GM18505 (cell line): ENCODE measurements at regions not wholly inside any gene's neighbourhood (a gene's known extent, or its start where the extent isn't known, plus 50 kb on each side); places are given as distances from the start of the nearest gene placed in this dataset.

Experiments
- ATAC-seq: cut with Tn5 transposase; IDR thresholded peaks from one replicate; pipeline ENCODE4 v1.9.1; 2021; ENCODE audit not compliant: unreplicated experiment
- POLR2A ChIP-seq: IDR thresholded peaks from 4 replicates; pipeline ENCODE4 v1.6.1; 2011; ENCODE audit warnings: borderline replicate concordance; ENCODE audit not compliant: insufficient read depth, insufficient read length; ENCODE audit errors: extremely low read depth

- ATAC-seq = no peak
These were observed 146.0 kb upstream of the RTL1 start for GRCh38 chr14:101049511-101049910.

GRCh38 chr14:101049942-101050341 lies 146.4 kb upstream of the RTL1 start:
- ATAC-seq = no peak
- no peak for TF ChIP-seq POLR2A

More at GRCh38 chr14:101049511-101049910, 146.0 kb upstream of the RTL1 start:
- TF ChIP-seq POLR2A = no peak

GRCh38 chr14:101050901-101051490 lies 147.5 kb upstream of the RTL1 start:
- no peak for ATAC-seq
- TF ChIP-seq POLR2A = no peak

- no peak for ATAC-seq
- TF ChIP-seq POLR2A = no peak
These were observed 151.1 kb upstream of the RTL1 start for GRCh38 chr14:101054671-101055070.

- no peak for ATAC-seq
- TF ChIP-seq POLR2A = no peak
These were observed 151.7 kb upstream of the RTL1 start for GRCh38 chr14:101055106-101055662.

GRCh38 chr14:101055776-101056374 lies 152.4 kb upstream of the RTL1 start:
- no peak for ATAC-seq
- no peak for TF ChIP-seq POLR2A

GRCh38 chr14:101056446-101056845 lies 152.9 kb upstream of the RTL1 start:
- ATAC-seq = no peak
- TF ChIP-seq POLR2A = no peak

- no peak for TF ChIP-seq POLR2A
- no peak for ATAC-seq
These were observed 153.9 kb upstream of the RTL1 start for GRCh38 chr14:101057394-101057793.

- ATAC-seq = no peak
- no peak for TF ChIP-seq POLR2A
These were observed 155.0 kb upstream of the RTL1 start for GRCh38 chr14:101058571-101058970.

- ATAC-seq = no peak
- no peak for TF ChIP-seq POLR2A
These were observed 156.7 kb upstream of the RTL1 start for GRCh38 chr14:101060171-101060601.

GRCh38 chr14:101061411-101062064 lies 158.0 kb upstream of the RTL1 start:
- no peak for TF ChIP-seq POLR2A
- ATAC-seq = no peak

GRCh38 chr14:101062065-101062450 lies 158.5 kb upstream of the RTL1 start:
- no peak for TF ChIP-seq POLR2A
- no peak for ATAC-seq

- TF ChIP-seq POLR2A = no peak
- no peak for ATAC-seq
These were observed 159.1 kb upstream of the RTL1 start for GRCh38 chr14:101062601-101063000.

- TF ChIP-seq POLR2A = no peak
- ATAC-seq = no peak
These were observed 159.6 kb upstream of the RTL1 start for GRCh38 chr14:101063121-101063520.
